GM12865 (cell line): ENCODE measurements at regions not wholly inside any gene's neighbourhood (a gene's known extent, or its start where the extent isn't known, plus 50 kb on each side); places are given as distances from the start of the nearest gene placed in this dataset.
"Not testable (repeated sequence)": the region's sequence is repeated elsewhere in the genome, so short reads cannot be mapped to it uniquely, and the experiment has no call there.

Experiments
- DNase-seq: peaks from one replicate; pipeline ENCODE4 v3.0.0; 2010; ENCODE audit warnings: low read depth
- H3K4me3 ChIP-seq: 2 replicates; pipeline ENCODE4 v1.5.1; 2011; ENCODE audit warnings: mild to moderate bottlenecking, low read depth, low read length, control low read depth
- CTCF ChIP-seq: IDR thresholded peaks from 2 replicates; pipeline ENCODE4 v1.5.1; 2011; ENCODE audit warnings: low read length, control low read depth, low read depth, inconsistent platforms; ENCODE audit not compliant: insufficient read depth; ENCODE audit errors: missing control alignments

DNA sequence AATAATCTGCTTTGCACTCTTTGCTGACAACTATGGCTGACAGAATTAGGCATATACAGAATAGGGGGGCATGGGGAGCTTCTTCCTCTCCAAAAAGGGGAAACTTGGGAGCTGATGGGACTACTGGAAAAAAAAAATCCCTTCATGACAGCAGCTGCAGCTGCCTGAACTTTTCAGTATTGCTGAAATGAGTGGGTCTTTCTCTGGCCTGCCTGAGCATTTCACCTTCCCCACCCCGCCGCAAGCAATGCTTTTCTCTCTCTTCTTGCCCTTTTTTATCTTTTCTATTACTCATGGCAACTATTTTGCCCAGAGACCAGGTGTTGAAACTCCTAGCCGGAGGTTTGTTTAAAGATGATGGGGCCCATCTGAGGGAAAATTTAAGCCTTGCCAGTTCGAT is 244.9 kb downstream of the SEMA3D start:
- DNase-seq = no peak
- no peak for TF ChIP-seq CTCF
- no peak overlapping the region for H3K4me3 ChIP-seq

GRCh38 chr7:84941291-84941690 is 245.6 kb downstream of the SEMA3D start:
- no peak for DNase-seq
- no peak for TF ChIP-seq CTCF
- H3K4me3 ChIP-seq = no peak overlapping the region

GRCh38 chr7:84939888-84940287 is 247.0 kb downstream of the SEMA3D start:
- TF ChIP-seq CTCF = no peak
- no peak overlapping the region for H3K4me3 ChIP-seq
- no peak for DNase-seq

DNA sequence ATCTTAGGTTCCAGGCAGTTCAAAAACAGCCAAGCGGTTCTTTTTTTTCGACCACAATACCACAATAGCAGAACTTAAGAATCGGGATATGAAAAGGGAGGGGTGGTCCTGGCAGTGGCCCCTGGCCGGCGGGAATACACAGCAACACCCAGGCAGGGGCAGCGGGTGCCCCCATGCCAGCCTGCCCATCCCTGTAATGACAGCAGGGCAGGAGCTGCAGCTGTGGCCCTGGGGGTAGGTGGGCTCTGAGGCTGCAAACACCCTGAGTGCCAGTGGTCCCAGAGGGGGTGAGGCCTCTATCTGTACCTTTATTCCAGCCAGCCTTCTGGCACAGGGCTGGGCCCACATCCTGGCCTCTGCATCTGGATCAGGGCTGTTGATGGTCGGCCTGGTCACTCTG is 247.4 kb downstream of the SEMA3D start:
- DNase-seq = no peak
- TF ChIP-seq CTCF = no peak
- H3K4me3 ChIP-seq = no peak overlapping the region

- DNase-seq = no peak
- H3K4me3 ChIP-seq = no peak overlapping the region
- TF ChIP-seq CTCF = no peak
Observed at GRCh38 chr7:84924353-84924752, 262.5 kb downstream of the SEMA3D start.

GRCh38 chr7:84923348-84923747 is 263.5 kb downstream of the SEMA3D start:
- DNase-seq = no peak
- no peak overlapping the region for H3K4me3 ChIP-seq
- no peak for TF ChIP-seq CTCF

DNA sequence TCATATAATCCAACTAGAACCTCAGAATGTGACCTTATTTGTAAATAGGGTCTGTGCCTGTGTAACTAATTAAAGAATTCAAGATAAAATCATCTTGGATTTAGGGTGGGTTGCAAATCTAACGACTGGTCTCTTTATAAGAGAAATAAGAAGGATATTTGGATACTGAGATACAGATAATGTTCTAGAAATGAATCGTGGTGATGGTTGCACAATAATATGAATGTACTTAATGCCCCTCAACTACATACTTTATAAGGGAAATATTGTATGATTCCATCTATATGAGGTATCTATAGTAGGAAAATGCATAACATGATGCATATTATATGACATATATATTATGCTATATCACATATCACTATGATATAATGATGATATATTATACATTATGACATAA is 265.7 kb downstream of the SEMA3D start:
- no peak for DNase-seq
- TF ChIP-seq CTCF = no peak
- no peak overlapping the region for H3K4me3 ChIP-seq

GRCh38 chr7:84916973-84917372 is 269.9 kb downstream of the SEMA3D start:
- not testable (repeated sequence) for H3K4me3 ChIP-seq, DNase-seq
